ENCODE measurements at regions not wholly inside any gene's neighbourhood (a gene's known extent, or its start where the extent isn't known, plus 50 kb on each side); places are given as distances from the start of the nearest gene placed in this dataset.

GRCh38 chr22:47589271-47590250 is 827.1 kb downstream of the TBC1D22A start:
- Histone ChIP-seq H3K27ac (ENCODE audit: low read depth, low read length) (no peak overlapping the region), H3K27me3 (ENCODE audit: low read length) (no peaks in the 10 kb centered on the region), H3K9me2 (replicated peaks; ENCODE audit: insufficient read depth, low read length) (no peaks in the 10 kb centered on the region), H3K9ac (ENCODE audit: low read length) (no peak overlapping the region), H3F3A (ENCODE audit: insufficient read depth) (no peaks in the 10 kb centered on the region), H3K79me2 (ENCODE audit: insufficient read depth, low read length) (no peaks in the 10 kb centered on the region), H4K20me1 (ENCODE audit: low read depth, low read length) (no peaks in the 10 kb centered on the region), H3K36me3 (ENCODE audit: low read length) (no peaks in the 10 kb centered on the region), H3K4me3 (ENCODE audit: insufficient read depth, low read length, poor library complexity, severe bottlenecking) (no peak overlapping the region), H3K9me3 (ENCODE audit: insufficient read depth, low read length) (peaks cover 3% of the 10 kb centered on the region; the same call in 1 of the 2 replicates), H3K4me2 (ENCODE audit: low read depth, low read length, poor library complexity, severe bottlenecking) (no peak overlapping the region), H2AFZ (ENCODE audit: low read depth, low read length, severe bottlenecking) (no peak overlapping the region)
- TF ChIP-seq, protein P1, sequence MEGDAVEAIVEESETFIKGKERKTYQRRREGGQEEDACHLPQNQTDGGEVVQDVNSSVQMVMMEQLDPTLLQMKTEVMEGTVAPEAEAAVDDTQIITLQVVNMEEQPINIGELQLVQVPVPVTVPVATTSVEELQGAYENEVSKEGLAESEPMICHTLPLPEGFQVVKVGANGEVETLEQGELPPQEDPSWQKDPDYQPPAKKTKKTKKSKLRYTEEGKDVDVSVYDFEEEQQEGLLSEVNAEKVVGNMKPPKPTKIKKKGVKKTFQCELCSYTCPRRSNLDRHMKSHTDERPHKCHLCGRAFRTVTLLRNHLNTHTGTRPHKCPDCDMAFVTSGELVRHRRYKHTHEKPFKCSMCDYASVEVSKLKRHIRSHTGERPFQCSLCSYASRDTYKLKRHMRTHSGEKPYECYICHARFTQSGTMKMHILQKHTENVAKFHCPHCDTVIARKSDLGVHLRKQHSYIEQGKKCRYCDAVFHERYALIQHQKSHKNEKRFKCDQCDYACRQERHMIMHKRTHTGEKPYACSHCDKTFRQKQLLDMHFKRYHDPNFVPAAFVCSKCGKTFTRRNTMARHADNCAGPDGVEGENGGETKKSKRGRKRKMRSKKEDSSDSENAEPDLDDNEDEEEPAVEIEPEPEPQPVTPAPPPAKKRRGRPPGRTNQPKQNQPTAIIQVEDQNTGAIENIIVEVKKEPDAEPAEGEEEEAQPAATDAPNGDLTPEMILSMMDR (IDR thresholded peaks at IDR 0.05; ENCODE audit: insufficient read depth, low read length, poor library complexity, severe bottlenecking), result no peak
- TF ChIP-seq EZH2phosphoT487 (conservative IDR thresholded peaks at IDR 0.05; ENCODE audit: low read length), result no peak

DNA sequence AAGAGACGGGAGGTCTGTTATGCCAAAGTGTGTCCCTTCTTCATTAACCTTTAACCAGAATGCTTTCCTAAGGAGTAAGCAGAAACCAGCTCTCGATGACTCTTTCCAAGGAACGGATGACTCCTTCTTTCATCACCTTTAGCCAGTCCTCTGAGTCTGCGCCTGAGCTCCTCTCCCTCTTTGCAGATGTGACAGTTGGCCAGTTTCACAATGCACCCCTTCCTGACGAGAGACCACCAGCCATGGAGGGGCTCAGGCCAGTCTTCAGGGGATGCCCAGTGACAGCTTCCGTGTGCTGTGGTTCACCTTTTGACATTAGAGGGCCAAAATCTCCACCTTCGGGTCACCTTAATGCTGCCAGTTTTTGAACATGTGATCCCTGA is 826.1 kb downstream of the TBC1D22A start:
- Histone ChIP-seq H3K36me3 (ENCODE audit: low read length) (no peaks in the 10 kb centered on the region), H3K27me3 (ENCODE audit: low read length) (no peaks in the 10 kb centered on the region), H3K27ac (ENCODE audit: low read depth, low read length) (no peak overlapping the region), H3F3A (ENCODE audit: insufficient read depth) (no peaks in the 10 kb centered on the region), H3K9me2 (replicated peaks; ENCODE audit: insufficient read depth, low read length) (no peaks in the 10 kb centered on the region), H3K4me2 (ENCODE audit: low read depth, low read length, poor library complexity, severe bottlenecking) (no peak overlapping the region), H3K79me2 (ENCODE audit: insufficient read depth, low read length) (no peaks in the 10 kb centered on the region), H2AFZ (ENCODE audit: low read depth, low read length, severe bottlenecking) (no peak overlapping the region), H4K20me1 (ENCODE audit: low read depth, low read length) (no peaks in the 10 kb centered on the region), H3K9me3 (ENCODE audit: insufficient read depth, low read length) (peaks cover 12% of the 10 kb centered on the region; the same call in 1 of the 2 replicates), H3K9ac (ENCODE audit: low read length) (no peak overlapping the region), H3K4me3 (ENCODE audit: insufficient read depth, low read length, poor library complexity, severe bottlenecking) (no peak overlapping the region)
- TF ChIP-seq EZH2phosphoT487 (conservative IDR thresholded peaks at IDR 0.05; ENCODE audit: low read length), result no peak
- TF ChIP-seq, protein P1 (IDR thresholded peaks at IDR 0.05; ENCODE audit: insufficient read depth, low read length, poor library complexity, severe bottlenecking), result no peak

DNA sequence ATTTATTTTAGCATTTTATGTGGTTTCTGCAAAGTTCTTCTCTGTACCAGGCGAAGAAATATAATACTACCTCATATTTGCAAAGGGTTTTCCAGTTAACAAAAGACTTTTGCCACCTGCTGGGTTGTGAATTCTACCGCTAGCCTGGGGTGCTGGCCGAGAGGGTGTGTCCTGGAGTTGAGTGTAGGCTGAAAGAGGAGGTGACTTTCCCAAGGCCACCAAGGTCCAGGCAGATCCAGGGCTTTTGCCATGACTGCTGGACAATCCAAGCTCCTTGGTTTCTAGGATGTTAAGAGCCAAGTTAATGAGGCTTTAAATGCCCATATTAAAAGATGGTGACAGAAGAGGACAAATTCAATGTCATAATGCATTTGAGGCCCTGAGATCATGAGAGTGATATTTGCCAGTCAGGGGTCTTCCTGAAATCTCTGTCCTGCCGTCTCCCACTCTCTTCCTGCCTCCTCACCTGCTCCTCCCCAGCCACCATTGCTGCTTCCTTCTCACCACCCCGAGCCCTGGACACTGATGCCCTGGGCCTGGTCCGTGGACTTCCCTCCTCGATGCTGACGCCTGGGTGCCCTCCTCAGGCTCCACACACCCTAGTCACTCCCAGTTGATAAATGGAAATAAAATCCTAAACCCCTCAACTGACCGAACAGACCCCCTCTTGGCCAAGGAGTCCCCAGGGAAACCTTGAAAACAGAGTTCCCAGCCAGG is 825.6 kb downstream of the TBC1D22A start:
- H3K4me2 ChIP-seq (ENCODE audit: low read depth, low read length, poor library complexity, severe bottlenecking), result no peak overlapping the region
- no peak overlapping the region for H2AFZ ChIP-seq (ENCODE audit: low read depth, low read length, severe bottlenecking)
- no peaks in the 10 kb centered on the region for H4K20me1 ChIP-seq (ENCODE audit: low read depth, low read length)
- H3K79me2 ChIP-seq (ENCODE audit: insufficient read depth, low read length), result no peaks in the 10 kb centered on the region
- H3F3A ChIP-seq (ENCODE audit: insufficient read depth), result no peaks in the 10 kb centered on the region
- TF ChIP-seq, protein P1 (IDR thresholded peaks at IDR 0.05; ENCODE audit: insufficient read depth, low read length, poor library complexity, severe bottlenecking), result no peak
- TF ChIP-seq EZH2phosphoT487 (conservative IDR thresholded peaks at IDR 0.05; ENCODE audit: low read length), result no peak
- H3K4me3 ChIP-seq (ENCODE audit: insufficient read depth, low read length, poor library complexity, severe bottlenecking), result no peak overlapping the region
- H3K36me3 ChIP-seq (ENCODE audit: low read length), result no peaks in the 10 kb centered on the region
- H3K27me3 ChIP-seq (ENCODE audit: low read length), result no peaks in the 10 kb centered on the region
- no peak overlapping the region for H3K9ac ChIP-seq (ENCODE audit: low read length)
- no peak overlapping the region for H3K27ac ChIP-seq (ENCODE audit: low read depth, low read length)
- H3K9me2 ChIP-seq (replicated peaks; ENCODE audit: insufficient read depth, low read length), result no peaks in the 10 kb centered on the region
- H3K9me3 ChIP-seq (ENCODE audit: insufficient read depth, low read length), result peaks cover 12% of the 10 kb centered on the region; the same call in 1 of the 2 replicates
